ENCODE measurements at regions not wholly inside any gene's neighbourhood (a gene's known extent, or its start where the extent isn't known, plus 50 kb on each side); places are given as distances from the start of the nearest gene placed in this dataset.

DNA sequence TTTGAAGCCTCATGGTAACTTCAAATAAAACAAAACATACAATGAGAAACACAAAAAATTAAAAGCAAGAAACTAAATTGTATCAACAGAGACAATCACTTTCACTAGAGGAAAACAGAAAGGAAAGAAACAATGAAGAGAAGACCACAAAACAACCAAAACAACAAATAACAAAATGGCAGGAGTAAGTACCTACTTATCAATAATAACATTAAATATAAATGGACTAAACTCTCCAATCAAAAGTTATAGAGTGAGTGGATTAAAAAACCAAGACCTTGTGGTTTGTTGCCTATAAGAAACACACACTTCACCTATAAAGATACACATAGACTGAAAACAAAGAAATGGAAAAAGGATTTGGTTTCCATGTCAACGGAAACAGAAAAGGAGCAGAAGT, 830.1 kb upstream of the TMEFF2 start:
- no peak overlapping the region for H3K27ac ChIP-seq
- H3K9me3 ChIP-seq: no peaks in the 10 kb centered on the region
- no peak for TF ChIP-seq POLR2A (IDR thresholded peaks at IDR 0.05)
- TF ChIP-seq, protein P1, sequence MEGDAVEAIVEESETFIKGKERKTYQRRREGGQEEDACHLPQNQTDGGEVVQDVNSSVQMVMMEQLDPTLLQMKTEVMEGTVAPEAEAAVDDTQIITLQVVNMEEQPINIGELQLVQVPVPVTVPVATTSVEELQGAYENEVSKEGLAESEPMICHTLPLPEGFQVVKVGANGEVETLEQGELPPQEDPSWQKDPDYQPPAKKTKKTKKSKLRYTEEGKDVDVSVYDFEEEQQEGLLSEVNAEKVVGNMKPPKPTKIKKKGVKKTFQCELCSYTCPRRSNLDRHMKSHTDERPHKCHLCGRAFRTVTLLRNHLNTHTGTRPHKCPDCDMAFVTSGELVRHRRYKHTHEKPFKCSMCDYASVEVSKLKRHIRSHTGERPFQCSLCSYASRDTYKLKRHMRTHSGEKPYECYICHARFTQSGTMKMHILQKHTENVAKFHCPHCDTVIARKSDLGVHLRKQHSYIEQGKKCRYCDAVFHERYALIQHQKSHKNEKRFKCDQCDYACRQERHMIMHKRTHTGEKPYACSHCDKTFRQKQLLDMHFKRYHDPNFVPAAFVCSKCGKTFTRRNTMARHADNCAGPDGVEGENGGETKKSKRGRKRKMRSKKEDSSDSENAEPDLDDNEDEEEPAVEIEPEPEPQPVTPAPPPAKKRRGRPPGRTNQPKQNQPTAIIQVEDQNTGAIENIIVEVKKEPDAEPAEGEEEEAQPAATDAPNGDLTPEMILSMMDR (IDR thresholded peaks at IDR 0.05 in 4 of 5, conservative IDR thresholded peaks at IDR 0.05 in 1 of 5): no peak
- no peaks in the 10 kb centered on the region for H3K4me1 ChIP-seq
- no peak overlapping the region for H3K4me3 ChIP-seq
- intact Hi-C loops (cut with DNase I; ENCODE audit: low total_unique reads) (no loop called here), in situ Hi-C loops (cut with MboI; ENCODE audit: low sequenced_read_pairs in 4 of 4) (no loop called here)
- DNase-seq: no peak
- no peaks in the 10 kb centered on the region for H3K27me3 ChIP-seq
- H3K36me3 ChIP-seq: no peaks in the 10 kb centered on the region
- ATAC-seq: no peak

DNA sequence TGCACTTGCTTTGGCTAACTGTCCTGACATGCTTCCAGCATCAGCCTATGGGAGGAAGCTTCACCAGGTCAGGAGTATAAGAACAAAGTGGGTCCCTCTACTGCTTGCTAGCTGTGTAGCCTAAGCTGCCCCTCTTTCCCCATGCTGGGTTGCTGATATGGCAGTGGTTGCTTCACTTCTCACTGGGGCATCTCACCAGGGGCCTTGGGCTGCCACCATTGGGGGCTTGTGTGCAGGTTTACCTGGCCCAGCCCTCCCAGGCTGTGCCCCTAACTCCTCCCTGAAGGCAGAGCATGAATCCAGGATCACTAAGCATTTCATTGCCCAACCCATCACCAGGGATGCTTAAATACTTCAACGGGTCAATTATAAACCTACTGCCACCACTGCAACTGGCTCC, 817.1 kb upstream of the TMEFF2 start:
- no peaks in the 10 kb centered on the region for H3K4me1 ChIP-seq
- in situ Hi-C loops (cut with MboI; ENCODE audit: low sequenced_read_pairs in 4 of 4): no loop called here
- no peaks in the 10 kb centered on the region for H3K9me3 ChIP-seq
- ATAC-seq (no peak), DNase-seq (no peak)
- no peaks in the 10 kb centered on the region for H3K36me3 ChIP-seq
- no peak overlapping the region for H3K4me3 ChIP-seq
- TF ChIP-seq, protein P1 (IDR thresholded peaks at IDR 0.05 in 4 of 5, conservative IDR thresholded peaks at IDR 0.05 in 1 of 5): no peak
- no peak for TF ChIP-seq POLR2A (IDR thresholded peaks at IDR 0.05)
- no peaks in the 10 kb centered on the region for H3K27me3 ChIP-seq
- H3K27ac ChIP-seq: no peak overlapping the region
- intact Hi-C loops (cut with DNase I; ENCODE audit: low total_unique reads): no loop called here

DNA sequence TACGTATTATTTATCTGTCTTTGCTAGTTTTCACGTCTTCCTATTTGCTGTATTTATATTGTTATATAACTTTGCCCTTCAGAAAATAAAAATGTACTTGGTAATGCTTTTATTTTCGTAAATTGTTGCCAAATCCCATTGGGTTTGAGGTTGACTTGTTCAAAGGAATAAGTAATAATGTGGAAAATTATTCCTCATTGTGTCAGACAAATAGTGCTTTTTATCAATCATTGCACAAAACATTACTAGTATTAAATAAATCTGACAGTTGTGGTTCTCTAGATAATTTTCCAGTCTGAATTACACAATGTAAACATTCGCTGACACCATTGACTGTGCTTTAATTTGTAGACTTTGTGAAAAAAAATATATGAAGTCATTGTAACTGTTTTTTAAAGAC, 798.3 kb upstream of the TMEFF2 start:
- Histone ChIP-seq H3K4me3 (no peak overlapping the region), H3K27me3 (no peaks in the 10 kb centered on the region), H3K4me1 (no peaks in the 10 kb centered on the region), H3K9me3 (no peaks in the 10 kb centered on the region), H3K36me3 (no peaks in the 10 kb centered on the region), H3K27ac (no peak overlapping the region)
- DNase-seq (no peak), ATAC-seq (no peak)
- TF ChIP-seq, protein P1 (IDR thresholded peaks at IDR 0.05 in 4 of 5, conservative IDR thresholded peaks at IDR 0.05 in 1 of 5): no peak
- no peak for TF ChIP-seq POLR2A (IDR thresholded peaks at IDR 0.05)
- in situ Hi-C loops (cut with MboI; ENCODE audit: low sequenced_read_pairs in 4 of 4) (no loop called here), intact Hi-C loops (cut with DNase I; ENCODE audit: low total_unique reads) (no loop called here)

DNA sequence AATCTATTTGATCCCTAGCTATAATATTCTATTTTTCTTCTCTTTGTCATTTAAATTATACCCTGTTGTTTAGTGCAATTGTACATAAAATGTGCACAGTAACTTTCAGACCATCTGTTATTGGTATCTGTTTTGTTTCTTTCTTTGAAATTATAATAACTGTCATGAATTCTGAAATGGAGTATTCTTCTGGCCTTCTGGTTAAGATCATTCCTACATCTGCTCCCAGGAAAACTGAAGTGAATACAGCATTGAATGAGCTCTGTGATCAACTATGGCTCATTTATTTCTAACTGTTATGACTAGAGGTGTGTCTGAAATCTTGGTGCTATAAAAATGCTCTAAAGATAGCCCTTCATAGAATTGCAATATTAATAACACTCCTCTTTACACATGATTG, 788.4 kb upstream of the TMEFF2 start:
- H3K4me3 ChIP-seq: no peak overlapping the region
- no peaks in the 10 kb centered on the region for H3K27me3 ChIP-seq
- ATAC-seq: no peak
- no peak overlapping the region for H3K27ac ChIP-seq
- H3K4me1 ChIP-seq: no peaks in the 10 kb centered on the region
- no peaks in the 10 kb centered on the region for H3K9me3 ChIP-seq
- H3K36me3 ChIP-seq: no peaks in the 10 kb centered on the region
- in situ Hi-C loops (cut with MboI; ENCODE audit: low sequenced_read_pairs in 4 of 4): no loop called here
- intact Hi-C loops (cut with DNase I; ENCODE audit: low total_unique reads): no loop called here
- TF ChIP-seq, protein P1 (IDR thresholded peaks at IDR 0.05 in 4 of 5, conservative IDR thresholded peaks at IDR 0.05 in 1 of 5): no peak
- TF ChIP-seq POLR2A (IDR thresholded peaks at IDR 0.05): no peak
- DNase-seq: no peak

DNA sequence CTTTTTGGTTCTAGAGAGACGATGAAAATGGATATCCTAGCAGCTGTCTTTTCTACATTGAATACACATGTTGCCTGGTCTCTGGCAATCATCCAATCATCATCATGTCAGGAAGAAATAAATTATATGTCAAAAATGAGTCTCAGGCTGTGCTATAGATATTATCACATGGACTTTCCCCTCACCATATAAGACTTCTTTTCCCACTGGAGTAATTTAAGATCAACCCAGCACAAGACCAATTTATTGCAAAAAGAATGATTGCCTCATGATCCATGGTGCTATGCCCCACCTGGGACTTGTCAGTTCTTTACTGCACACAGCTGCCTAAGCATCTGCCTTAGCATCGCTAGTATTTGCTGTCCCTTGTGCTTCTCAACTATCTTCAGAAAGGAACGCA, 783.7 kb upstream of the TMEFF2 start:
- no peak overlapping the region for H3K4me3 ChIP-seq
- in situ Hi-C loops (cut with MboI; ENCODE audit: low sequenced_read_pairs in 4 of 4): no loop called here
- H3K27ac ChIP-seq: no peak overlapping the region
- intact Hi-C loops (cut with DNase I; ENCODE audit: low total_unique reads): no loop called here
- no peaks in the 10 kb centered on the region for H3K27me3 ChIP-seq
- no peak for TF ChIP-seq POLR2A (IDR thresholded peaks at IDR 0.05)
- TF ChIP-seq, protein P1 (IDR thresholded peaks at IDR 0.05 in 4 of 5, conservative IDR thresholded peaks at IDR 0.05 in 1 of 5): no peak
- no peak for DNase-seq
- H3K4me1 ChIP-seq: no peaks in the 10 kb centered on the region
- no peaks in the 10 kb centered on the region for H3K9me3 ChIP-seq
- no peaks in the 10 kb centered on the region for H3K36me3 ChIP-seq
- ATAC-seq: no peak
